ENCODE measurements at regions not wholly inside any gene's neighbourhood (a gene's known extent, or its start where the extent isn't known, plus 50 kb on each side); places are given as distances from the start of the nearest gene placed in this dataset.
A peak's percentile ranks its signal among the peaks of the same experiment; 100 is the strongest.

DNA sequence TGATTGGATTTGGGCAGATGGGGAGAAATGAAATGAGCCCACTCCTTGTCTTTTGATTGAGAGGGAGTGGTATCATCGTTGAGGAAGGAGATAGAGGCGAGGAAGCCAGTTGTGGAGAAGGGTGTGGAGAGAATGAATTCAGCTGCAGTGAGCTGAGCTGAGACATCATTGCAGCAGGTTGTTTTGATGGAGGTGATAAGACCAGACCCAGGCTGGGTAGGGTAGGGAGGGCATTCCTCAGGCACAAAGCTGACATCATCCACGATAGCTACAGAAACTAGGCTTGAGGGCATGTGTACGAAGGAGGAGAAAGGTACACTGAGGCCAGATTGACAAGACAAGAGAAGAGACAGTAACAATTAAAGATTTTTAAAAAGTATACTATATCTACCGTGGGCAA, 1500.9 kb upstream of the SLC10A2 start:
- no peak for TF ChIP-seq CTCF (IDR thresholded peaks at IDR 0.05)
- ATAC-seq (no peak), DNase-seq (no peak)
- no peaks in the 10 kb centered on the region for H3K9me3 ChIP-seq
- H3K4me3 ChIP-seq: no peak overlapping the region
- no peaks in the 10 kb centered on the region for H3K36me3 ChIP-seq (ENCODE audit: low read depth)
- H3K4me1 ChIP-seq (ENCODE audit: low read depth): no peaks in the 10 kb centered on the region
- intact Hi-C loops (cut with DNase I, micrococcal nuclease): no loop called here

DNA sequence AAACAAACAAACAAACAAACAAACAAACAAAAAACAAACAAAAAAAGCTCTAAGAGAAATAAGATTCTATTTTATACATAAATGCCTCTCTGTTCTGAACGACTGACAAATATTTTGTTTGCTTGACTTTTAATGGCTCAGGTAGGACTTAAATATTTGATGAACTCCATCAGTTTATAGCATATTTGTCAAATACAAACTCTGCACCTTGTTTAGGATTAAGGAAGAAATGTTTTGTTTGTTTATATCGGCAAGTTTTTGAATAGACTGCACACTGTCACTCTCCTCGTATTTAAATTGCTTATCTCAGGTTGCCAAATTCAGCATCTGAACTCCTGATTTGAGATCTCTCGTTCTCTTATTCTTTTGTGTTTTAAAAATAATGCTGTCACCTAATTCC, 1499.7 kb upstream of the SLC10A2 start:
- intact Hi-C loops (cut with DNase I, micrococcal nuclease): no loop called here

GRCh38 chr13:104553896-104554295, 1487.7 kb upstream of the SLC10A2 start:
- no peaks in the 10 kb centered on the region for H3K36me3 ChIP-seq (ENCODE audit: low read depth)
- no peaks in the 10 kb centered on the region for H3K9me3 ChIP-seq
- no peaks in the 10 kb centered on the region for H3K4me1 ChIP-seq (ENCODE audit: low read depth)
- H3K4me3 ChIP-seq: no peak overlapping the region
- ATAC-seq (no peak), DNase-seq (no peak)
- no peak for TF ChIP-seq CTCF (IDR thresholded peaks at IDR 0.05)
- intact Hi-C loops (cut with DNase I, micrococcal nuclease): no loop called here

More for the DNA sequence above, 1499.7 kb upstream of the SLC10A2 start:
- TF ChIP-seq CTCF (IDR thresholded peaks at IDR 0.05): no peak
- H3K9me3 ChIP-seq: no peaks in the 10 kb centered on the region
- H3K4me1 ChIP-seq (ENCODE audit: low read depth): no peaks in the 10 kb centered on the region
- no peaks in the 10 kb centered on the region for H3K36me3 ChIP-seq (ENCODE audit: low read depth)
- ATAC-seq (no peak), DNase-seq (no peak)
- no peak overlapping the region for H3K4me3 ChIP-seq

DNA sequence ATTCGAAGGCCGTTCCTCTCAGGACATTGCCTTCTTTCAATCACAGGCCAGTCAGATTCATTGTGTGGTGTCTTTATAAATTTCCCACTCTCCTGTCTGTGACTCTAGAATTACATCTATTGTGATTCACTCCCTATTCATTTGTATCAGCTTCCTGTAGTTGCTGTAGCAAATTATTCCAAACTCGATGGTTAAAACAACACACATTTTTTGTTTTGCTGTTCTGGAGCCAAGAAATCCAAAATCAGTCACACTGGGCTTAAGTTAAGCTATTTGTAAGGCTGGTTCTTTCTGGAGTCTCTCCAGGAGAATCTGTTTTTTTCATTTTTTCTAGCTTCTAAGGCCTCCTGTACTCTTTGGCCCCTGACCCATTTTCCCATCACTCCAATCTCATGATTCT, 1487.0 kb upstream of the SLC10A2 start:
- no peaks in the 10 kb centered on the region for H3K4me1 ChIP-seq (ENCODE audit: low read depth)
- DNase-seq: no peak
- no peak for TF ChIP-seq CTCF (IDR thresholded peaks at IDR 0.05)
- no peak for ATAC-seq
- no peaks in the 10 kb centered on the region for H3K9me3 ChIP-seq
- no peaks in the 10 kb centered on the region for H3K36me3 ChIP-seq (ENCODE audit: low read depth)
- no peak overlapping the region for H3K4me3 ChIP-seq
- intact Hi-C loops (cut with DNase I, micrococcal nuclease): no loop called here

- DNase-seq (peak in 1 of 3 donors; percentile 12), ATAC-seq (no peak)
- no peak overlapping the region for H3K4me3 ChIP-seq
- TF ChIP-seq CTCF (IDR thresholded peaks at IDR 0.05): no peak
- H3K4me1 ChIP-seq (ENCODE audit: low read depth): no peaks in the 10 kb centered on the region
- no peaks in the 10 kb centered on the region for H3K9me3 ChIP-seq
- intact Hi-C loops (cut with DNase I, micrococcal nuclease): no loop called here
- no peaks in the 10 kb centered on the region for H3K36me3 ChIP-seq (ENCODE audit: low read depth)
These were observed 1468.6 kb upstream of the SLC10A2 start for GRCh38 chr13:104534847-104535246.

GRCh38 chr13:104532132-104532531, 1465.9 kb upstream of the SLC10A2 start:
- TF ChIP-seq CTCF (IDR thresholded peaks at IDR 0.05): no peak
- H3K9me3 ChIP-seq: no peaks in the 10 kb centered on the region
- no peaks in the 10 kb centered on the region for H3K4me1 ChIP-seq (ENCODE audit: low read depth)
- intact Hi-C loops (cut with DNase I, micrococcal nuclease): no loop called here
- ATAC-seq (no peak), DNase-seq (no peak)
- H3K4me3 ChIP-seq: no peak overlapping the region
- no peaks in the 10 kb centered on the region for H3K36me3 ChIP-seq (ENCODE audit: low read depth)
